ENCODE measurements at regions not wholly inside any gene's neighbourhood (a gene's known extent, or its start where the extent isn't known, plus 50 kb on each side); places are given as distances from the start of the nearest gene placed in this dataset.

- TF ChIP-seq EZH2phosphoT487 (IDR thresholded peaks at IDR 0.05; ENCODE audit: unreplicated experiment), result no peak
- TF ChIP-seq CREB1 (CRISPR knock-in tag; IDR thresholded peaks at IDR 0.05; ENCODE audit: low read depth), result no peak
- TF ChIP-seq CTCF (conservative IDR thresholded peaks at IDR 0.05; ENCODE audit: low read depth in 2 of 2), result no peak
Observed at GRCh38 chr6:95169775-95170174, 407.6 kb upstream of the MANEA start.

Measured in GM23338 (cell line).